PFSK-1 (cell line): ENCODE measurements at regions not wholly inside any gene's neighbourhood (a gene's known extent, or its start where the extent isn't known, plus 50 kb on each side); places are given as distances from the start of the nearest gene placed in this dataset.

Source experiments
- POLR2AphosphoS5 ChIP-seq: IDR thresholded peaks from 2 replicates; pipeline ENCODE4 v1.6.1; 2012; ENCODE audit warnings: low read depth, mild to moderate bottlenecking, control low read depth, low read length, moderate library complexity
- REST ChIP-seq, 2 experiments: IDR thresholded peaks; 2 replicates each; pipeline versions ENCODE4 v1.6.1 to v1.8.0; 2011 to 2012; ENCODE audit warnings: low read depth in 2 of 2, low read length in 2 of 2, control low read depth in 1 of 2, inconsistent platforms in 1 of 2, mild to moderate bottlenecking in 1 of 2, moderate library complexity in 1 of 2; ENCODE audit not compliant: insufficient read depth in 1 of 2

GRCh38 chr2:195363496-195363895 lies 293.5 kb upstream of the SLC39A10 start:
- no peak for TF ChIP-seq REST (IDR thresholded peaks at IDR 0.05; ENCODE audit: insufficient read depth in 1 of 2, low read depth in 2 of 2, low read length in 2 of 2)
- TF ChIP-seq POLR2AphosphoS5: no peak
